ENCODE measurements at regions not wholly inside any gene's neighbourhood (a gene's known extent, or its start where the extent isn't known, plus 50 kb on each side); places are given as distances from the start of the nearest gene placed in this dataset.

- no peaks in the 10 kb centered on the region for H3K36me3 ChIP-seq
Measured at GRCh38 chr5:93359296-93359959, 221.6 kb downstream of the NR2F1-AS1 start.

GRCh38 chr5:93358176-93358575 lies 222.8 kb downstream of the NR2F1-AS1 start:
- Histone ChIP-seq H3K27me3 (no peaks in the 10 kb centered on the region), H3K4me1 (no peaks in the 10 kb centered on the region), H3K4me3 (no peak overlapping the region), H3K27ac (peak overlapping the region in 1 of 3 donors; percentile 5), H3K36me3 (no peaks in the 10 kb centered on the region), H3K9me3 (no peaks in the 10 kb centered on the region)
- 10% methylated on average over 1 of the region's 1 CpG for WGBS (ENCODE audit: insufficient coverage, low coverage, low lambda C conversion rate, missing lambda C conversion rate)
- TF ChIP-seq POLR2A (IDR thresholded peaks at IDR 0.05): no peak
- TF ChIP-seq, protein P1, sequence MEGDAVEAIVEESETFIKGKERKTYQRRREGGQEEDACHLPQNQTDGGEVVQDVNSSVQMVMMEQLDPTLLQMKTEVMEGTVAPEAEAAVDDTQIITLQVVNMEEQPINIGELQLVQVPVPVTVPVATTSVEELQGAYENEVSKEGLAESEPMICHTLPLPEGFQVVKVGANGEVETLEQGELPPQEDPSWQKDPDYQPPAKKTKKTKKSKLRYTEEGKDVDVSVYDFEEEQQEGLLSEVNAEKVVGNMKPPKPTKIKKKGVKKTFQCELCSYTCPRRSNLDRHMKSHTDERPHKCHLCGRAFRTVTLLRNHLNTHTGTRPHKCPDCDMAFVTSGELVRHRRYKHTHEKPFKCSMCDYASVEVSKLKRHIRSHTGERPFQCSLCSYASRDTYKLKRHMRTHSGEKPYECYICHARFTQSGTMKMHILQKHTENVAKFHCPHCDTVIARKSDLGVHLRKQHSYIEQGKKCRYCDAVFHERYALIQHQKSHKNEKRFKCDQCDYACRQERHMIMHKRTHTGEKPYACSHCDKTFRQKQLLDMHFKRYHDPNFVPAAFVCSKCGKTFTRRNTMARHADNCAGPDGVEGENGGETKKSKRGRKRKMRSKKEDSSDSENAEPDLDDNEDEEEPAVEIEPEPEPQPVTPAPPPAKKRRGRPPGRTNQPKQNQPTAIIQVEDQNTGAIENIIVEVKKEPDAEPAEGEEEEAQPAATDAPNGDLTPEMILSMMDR (IDR thresholded peaks at IDR 0.05): no peak
- DNase-seq (no peak), ATAC-seq (no peak)
- intact Hi-C loops (cut with DNase I): no loop called here

More at GRCh38 chr5:93359296-93359959, 221.6 kb downstream of the NR2F1-AS1 start:
- DNase-seq (peak in 1 of 3 donors; percentile 24), ATAC-seq (peak; percentile 80 to 89 (median 84))
- no peaks in the 10 kb centered on the region for H3K4me1 ChIP-seq
- intact Hi-C loops (cut with DNase I): no loop called here
- peak overlapping the region in 1 of 3 donors; percentile 15 for H3K4me3 ChIP-seq
- no peaks in the 10 kb centered on the region for H3K9me3 ChIP-seq
- H3K27ac ChIP-seq: peak overlapping the region; percentile 12 to 32 (median 29)
- no peak for TF ChIP-seq POLR2A (IDR thresholded peaks at IDR 0.05)
- TF ChIP-seq, protein P1 (IDR thresholded peaks at IDR 0.05): no peak
- H3K27me3 ChIP-seq: no peaks in the 10 kb centered on the region
- WGBS (ENCODE audit: insufficient coverage, low coverage, low lambda C conversion rate, missing lambda C conversion rate): 28% methylated on average over 9 of the region's 9 CpGs

DNA sequence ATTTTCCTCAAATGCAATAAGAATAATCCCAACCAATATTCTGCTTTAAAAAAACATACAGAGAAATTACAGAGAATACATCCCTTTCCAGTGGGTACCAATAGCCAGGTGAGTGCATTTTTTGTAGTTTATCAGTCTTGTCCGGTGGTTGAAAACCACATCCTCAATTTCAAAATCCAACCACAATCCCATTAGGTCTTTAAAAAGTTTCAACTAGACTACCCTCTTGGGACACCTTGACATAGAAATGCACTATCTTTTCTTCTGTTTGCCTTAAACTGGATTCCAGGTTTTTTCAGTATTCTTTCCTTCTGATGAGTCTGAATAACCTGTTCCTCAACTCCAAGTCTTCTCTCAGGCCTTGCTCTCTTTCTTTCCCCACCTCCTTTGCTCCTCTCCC lies 223.3 kb downstream of the NR2F1-AS1 start:
- intact Hi-C loops (cut with DNase I): no loop called here
- Histone ChIP-seq H3K9me3 (no peaks in the 10 kb centered on the region), H3K27ac (peak overlapping the region in 1 of 3 donors; percentile 5), H3K36me3 (no peaks in the 10 kb centered on the region), H3K4me3 (no peak overlapping the region), H3K4me1 (no peaks in the 10 kb centered on the region), H3K27me3 (no peaks in the 10 kb centered on the region)
- WGBS (ENCODE audit: insufficient coverage, low coverage, low lambda C conversion rate, missing lambda C conversion rate): 44% methylated on average over 1 of the region's 1 CpG
- TF ChIP-seq, protein P1 (IDR thresholded peaks at IDR 0.05): no peak
- TF ChIP-seq POLR2A (IDR thresholded peaks at IDR 0.05): no peak
- DNase-seq: no peak
- ATAC-seq: no peak

DNA sequence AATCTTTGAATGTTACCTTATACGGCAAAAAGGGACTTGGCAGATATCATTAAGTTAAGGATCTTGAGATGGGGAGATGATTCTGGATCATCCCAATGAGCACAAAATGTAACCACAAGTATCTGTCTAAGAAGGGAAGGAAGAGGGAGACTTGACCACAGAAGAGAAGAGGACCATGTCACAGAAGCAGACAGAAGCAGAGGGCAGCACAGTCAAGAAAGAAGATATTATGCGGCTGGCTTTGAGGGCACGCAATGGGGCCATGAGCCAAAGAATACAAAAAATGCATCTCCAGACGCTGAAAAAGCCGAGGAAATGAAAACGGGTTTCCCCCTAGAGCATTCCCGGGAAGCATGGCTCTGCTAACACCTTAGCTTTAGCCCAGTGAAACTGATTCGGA lies 225.3 kb downstream of the NR2F1-AS1 start:
- TF ChIP-seq, protein P1 (IDR thresholded peaks at IDR 0.05): no peak
- no peak for TF ChIP-seq POLR2A (IDR thresholded peaks at IDR 0.05)
- intact Hi-C loops (cut with DNase I): no loop called here
- WGBS (ENCODE audit: insufficient coverage, low coverage, low lambda C conversion rate, missing lambda C conversion rate): 57% methylated on average over 7 of the region's 8 CpGs

More for the DNA sequence above, 225.3 kb downstream of the NR2F1-AS1 start:
- ATAC-seq: no peak
- no peak overlapping the region for H3K27ac ChIP-seq
- no peaks in the 10 kb centered on the region for H3K36me3 ChIP-seq
- DNase-seq: no peak
- no peak overlapping the region for H3K4me3 ChIP-seq
- H3K4me1 ChIP-seq: no peaks in the 10 kb centered on the region
- H3K27me3 ChIP-seq: no peaks in the 10 kb centered on the region
- no peaks in the 10 kb centered on the region for H3K9me3 ChIP-seq
